Right lobe of liver (tissue), 6 donors: ENCODE measurements at regions not wholly inside any gene's neighbourhood (a gene's known extent, or its start where the extent isn't known, plus 50 kb on each side); places are given as distances from the start of the nearest gene placed in this dataset.

Source experiments
- ATAC-seq, 4 donors: fragments of 200-7000 bp; cut with Tn5 transposase; one replicate each; pipeline ENCODE4 v1.9.1; 2020; ENCODE audit warnings: mild to moderate bottlenecking in 4 of 4, moderate library complexity in 4 of 4
- DNase-seq, 3 donors: peaks; one replicate each; pipeline ENCODE4 v3.0.0-alpha.2; 2020
- H3K27ac ChIP-seq, 3 donors: fragments of 200-600 bp; one replicate each; pipeline ENCODE4 v1.8.0; 2022
- H3K27me3 ChIP-seq, 2 donors: fragments of 200-600 bp; one replicate each; pipeline ENCODE4 v1.8.0; 2022
- H3K36me3 ChIP-seq, 4 donors: fragments of 200-600 bp; sonication (generic) in 1 of 4; one replicate each; pipeline versions ENCODE4 v1.5.1 to v1.8.0; 2017 to 2022; ENCODE audit warnings: control low read depth in 1 of 4
- H3K4me1 ChIP-seq, 4 donors: fragments of 200-600 bp; sonication (generic) in 1 of 4; one replicate each; pipeline versions ENCODE4 v1.5.1 to v1.8.0; 2017 to 2022; ENCODE audit warnings: control low read depth in 1 of 4
- H3K4me3 ChIP-seq, 3 donors: fragments of 200-600 bp; one replicate each; pipeline ENCODE4 v1.8.0; 2022
- H3K9me3 ChIP-seq, 4 donors: fragments of 200-600 bp; sonication (generic) in 1 of 4; one replicate each; pipeline versions ENCODE4 v1.5.1 to v1.8.0; 2017 to 2022; ENCODE audit warnings: control low read depth in 1 of 4
- POLR2A ChIP-seq: fragments of 450-650 bp; IDR thresholded peaks from one replicate; pipeline ENCODE4 v1.6.1; 2017; ENCODE audit warnings: antibody characterized with exemption, mild to moderate bottlenecking
- WGBS: methylation state at CpG from one replicate; pipeline ENCODE4 v1.1.6; 2018; ENCODE audit warnings: low coverage, low lambda C conversion rate; ENCODE audit not compliant: insufficient coverage; ENCODE audit errors: missing lambda C conversion rate; 5-methylcytosine and 5-hydroxymethylcytosine counted together
- intact Hi-C, 2 donors: fragments of 100-400 bp; cut with DNase I; formaldehyde crosslinking; loops; one replicate each; pipeline versions ENCODE4 v1.11.2 to v1.14.1; 2022
- TF ChIP-seq, protein P1 (sequence below), 4 donors: fragments of 200-600 bp in 3 of 4; fragments of 450-650 bp in 1 of 4; IDR thresholded peaks; one replicate each; pipeline versions ENCODE4 v1.5.1 to v1.8.0; 2016 to 2022; ENCODE audit warnings: antibody characterized with exemption in 4 of 4, mild to moderate bottlenecking in 2 of 4
- donor health status: DM: no; HTN: yes; CAD: no.
- donor health status: DM: no; HTN: no; CAD: no.
- donor health status: DM: no; HTN: no; CAD: no.
- donor health status: DM: no; HTN: yes; CAD: no.
- donor health status: DM: no; HTN: yes; CAD: no.

DNA sequence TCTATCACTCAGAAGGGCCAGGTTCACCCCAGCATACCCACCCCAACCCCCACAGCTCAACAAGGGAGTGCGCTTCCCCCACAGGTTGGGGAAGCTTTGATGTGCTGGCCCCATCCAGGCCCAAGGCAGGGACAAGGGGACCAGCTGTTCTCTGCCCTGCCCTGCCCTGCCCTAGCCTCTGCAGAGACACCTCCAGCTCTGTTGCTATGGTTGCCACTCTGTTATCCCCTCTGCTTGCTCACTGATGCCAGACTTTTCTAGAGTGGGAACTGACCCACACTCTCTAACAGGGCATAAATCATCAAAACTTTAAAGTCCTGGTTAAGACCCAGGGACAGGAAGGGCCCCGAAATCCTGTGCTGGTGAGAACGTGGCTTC, 50.4 kb upstream of the ENPP7 start:
- WGBS: 29% methylated on average over 2 of the region's 3 CpGs
- ATAC-seq: no peak
- no peaks in the 10 kb centered on the region for H3K4me1 ChIP-seq
- H3K9me3 ChIP-seq: no peaks in the 10 kb centered on the region
- H3K4me3 ChIP-seq: no peak overlapping the region
- TF ChIP-seq, protein P1, sequence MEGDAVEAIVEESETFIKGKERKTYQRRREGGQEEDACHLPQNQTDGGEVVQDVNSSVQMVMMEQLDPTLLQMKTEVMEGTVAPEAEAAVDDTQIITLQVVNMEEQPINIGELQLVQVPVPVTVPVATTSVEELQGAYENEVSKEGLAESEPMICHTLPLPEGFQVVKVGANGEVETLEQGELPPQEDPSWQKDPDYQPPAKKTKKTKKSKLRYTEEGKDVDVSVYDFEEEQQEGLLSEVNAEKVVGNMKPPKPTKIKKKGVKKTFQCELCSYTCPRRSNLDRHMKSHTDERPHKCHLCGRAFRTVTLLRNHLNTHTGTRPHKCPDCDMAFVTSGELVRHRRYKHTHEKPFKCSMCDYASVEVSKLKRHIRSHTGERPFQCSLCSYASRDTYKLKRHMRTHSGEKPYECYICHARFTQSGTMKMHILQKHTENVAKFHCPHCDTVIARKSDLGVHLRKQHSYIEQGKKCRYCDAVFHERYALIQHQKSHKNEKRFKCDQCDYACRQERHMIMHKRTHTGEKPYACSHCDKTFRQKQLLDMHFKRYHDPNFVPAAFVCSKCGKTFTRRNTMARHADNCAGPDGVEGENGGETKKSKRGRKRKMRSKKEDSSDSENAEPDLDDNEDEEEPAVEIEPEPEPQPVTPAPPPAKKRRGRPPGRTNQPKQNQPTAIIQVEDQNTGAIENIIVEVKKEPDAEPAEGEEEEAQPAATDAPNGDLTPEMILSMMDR (IDR thresholded peaks at IDR 0.05): no peak
- TF ChIP-seq POLR2A: no peak
- no peaks in the 10 kb centered on the region for H3K36me3 ChIP-seq
- no peak for DNase-seq
- intact Hi-C loops: no loop called here
- H3K27ac ChIP-seq: no peak overlapping the region
- H3K27me3 ChIP-seq: no peaks in the 10 kb centered on the region

DNA sequence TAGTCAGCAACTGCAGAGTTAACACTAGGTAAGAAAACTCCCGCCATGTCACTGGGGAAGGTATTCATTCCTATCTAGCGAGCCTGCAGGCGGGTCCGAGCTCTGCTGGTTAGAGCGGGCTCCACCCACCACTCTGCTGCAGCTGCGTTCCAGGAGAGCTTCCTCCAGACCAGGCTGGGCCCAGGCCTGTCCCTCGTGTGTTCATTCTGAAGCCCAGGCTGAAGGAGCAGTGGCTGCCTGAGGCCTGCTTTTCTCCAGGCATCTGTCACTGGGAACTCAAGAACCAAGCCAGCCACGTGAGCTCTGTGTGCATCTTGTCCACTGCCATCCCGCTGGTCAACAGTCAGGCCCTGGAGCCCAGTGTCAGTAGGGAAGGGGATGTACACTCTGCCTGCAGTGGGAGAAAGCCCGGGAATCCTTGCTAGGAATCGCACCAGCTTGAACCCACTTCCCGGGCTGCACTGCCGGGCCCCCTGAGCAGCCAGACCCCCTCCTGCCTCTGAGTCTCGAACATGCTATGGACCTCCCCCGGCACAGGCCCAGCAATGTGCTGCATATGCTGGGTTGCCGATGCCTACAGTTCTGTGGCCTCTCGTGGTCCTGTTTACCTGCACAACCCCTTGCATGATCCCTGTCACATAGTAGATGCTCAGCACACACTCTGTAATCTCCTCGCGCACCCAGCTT, 51.0 kb upstream of the ENPP7 start:
- Histone ChIP-seq H3K4me3 (no peak overlapping the region), H3K4me1 (no peaks in the 10 kb centered on the region), H3K36me3 (no peaks in the 10 kb centered on the region), H3K9me3 (no peaks in the 10 kb centered on the region), H3K27ac (no peak overlapping the region), H3K27me3 (no peaks in the 10 kb centered on the region)
- intact Hi-C loops: no loop called here
- WGBS: 84% methylated on average over 4 of the region's 19 CpGs
- DNase-seq (no peak), ATAC-seq (no peak)
- no peak for TF ChIP-seq POLR2A
- TF ChIP-seq, protein P1 (IDR thresholded peaks at IDR 0.05): no peak

DNA sequence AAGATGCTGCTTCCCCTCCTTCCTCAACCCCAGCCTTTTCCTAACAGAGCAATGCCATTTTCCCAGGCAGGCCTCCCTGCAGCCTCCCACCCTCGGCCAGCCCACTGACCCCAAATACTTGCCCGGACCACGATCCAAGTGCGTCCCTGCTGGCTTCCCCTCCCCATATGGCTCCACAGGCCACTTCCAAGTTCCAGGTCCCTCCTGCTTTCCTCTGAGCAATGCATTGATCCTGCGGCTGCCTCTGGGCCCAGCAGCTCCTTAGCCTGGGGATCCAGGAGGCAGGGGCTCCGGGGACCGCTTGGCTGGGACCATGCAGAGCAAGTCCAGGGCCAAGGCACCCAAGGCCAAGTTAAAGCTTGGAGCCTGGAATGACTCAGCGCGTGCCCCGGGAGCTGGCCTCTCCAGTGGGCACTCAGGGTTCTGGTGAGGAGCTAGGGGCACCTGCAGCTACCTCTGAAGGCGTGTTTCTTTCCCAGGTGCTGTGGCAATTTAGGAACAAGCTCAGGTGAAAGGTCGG, 51.9 kb upstream of the ENPP7 start:
- intact Hi-C loops: no loop called here
- ATAC-seq: no peak
- no peaks in the 10 kb centered on the region for H3K4me1 ChIP-seq
- no peaks in the 10 kb centered on the region for H3K36me3 ChIP-seq
- no peaks in the 10 kb centered on the region for H3K9me3 ChIP-seq
- DNase-seq: no peak
- no peaks in the 10 kb centered on the region for H3K27me3 ChIP-seq
- no peak overlapping the region for H3K27ac ChIP-seq
- TF ChIP-seq POLR2A: no peak
- TF ChIP-seq, protein P1 (IDR thresholded peaks at IDR 0.05): no peak
- no peak overlapping the region for H3K4me3 ChIP-seq
- 15% methylated on average over 5 of the region's 12 CpGs for WGBS

DNA sequence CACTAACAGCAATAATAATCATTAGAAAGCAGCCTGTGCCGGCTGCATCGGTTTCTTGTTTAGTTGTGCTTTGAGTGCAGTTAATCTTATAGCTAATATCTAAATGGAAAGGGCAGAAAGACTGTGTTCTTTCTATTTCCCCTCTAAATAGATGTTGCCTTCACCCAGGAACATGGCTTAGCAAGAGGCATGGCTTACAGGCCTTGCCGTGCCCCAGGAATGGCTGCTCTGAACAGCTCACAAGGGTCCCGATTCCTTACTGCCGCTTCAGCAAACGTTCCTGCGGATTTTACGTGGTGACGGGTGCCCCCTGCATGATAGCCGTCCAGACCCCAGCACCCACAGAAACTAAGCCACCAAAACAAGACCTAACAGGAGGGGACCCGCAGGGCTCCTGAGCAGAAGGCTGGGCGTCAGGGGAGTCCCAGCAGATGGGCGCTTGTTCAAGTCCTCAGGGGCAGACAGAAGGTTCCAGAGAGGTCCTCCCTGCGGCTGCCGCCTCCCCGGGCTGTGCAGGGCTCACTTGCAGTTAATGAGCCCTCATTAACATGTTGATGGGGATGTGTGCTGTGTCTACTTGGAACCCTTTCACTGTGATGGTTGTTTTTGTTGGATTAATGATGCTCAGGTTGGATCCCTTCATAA, 52.5 kb upstream of the ENPP7 start:
- WGBS: 61% methylated on average over 7 of the region's 16 CpGs
- no peak overlapping the region for H3K4me3 ChIP-seq
- no peaks in the 10 kb centered on the region for H3K27me3 ChIP-seq
- no peaks in the 10 kb centered on the region for H3K4me1 ChIP-seq
- no peaks in the 10 kb centered on the region for H3K36me3 ChIP-seq
- H3K27ac ChIP-seq: no peak overlapping the region
- no peak for TF ChIP-seq POLR2A
- TF ChIP-seq, protein P1 (IDR thresholded peaks at IDR 0.05): no peak
- intact Hi-C loops: no loop called here
- DNase-seq (no peak), ATAC-seq (no peak)
- no peaks in the 10 kb centered on the region for H3K9me3 ChIP-seq
